Dendritic cell treated with granulocyte-macrophage colony-stimulating factor and Interleukin-4, amounts not matched to agents 40 ng/mL and 50 ng/mL, for 4 days (primary cell): ENCODE measurements at regions not wholly inside any gene's neighbourhood (a gene's known extent, or its start where the extent isn't known, plus 50 kb on each side); places are given as distances from the start of the nearest gene placed in this dataset.

Experiments
- H3K27ac Mint-ChIP-seq: one replicate; pipeline ENCODE4 v1.8.0; 2022; ENCODE audit warnings: mild to moderate bottlenecking, mixed read lengths
- H3K27me3 Mint-ChIP-seq: one replicate; pipeline ENCODE4 v1.8.0; 2022; ENCODE audit warnings: mild to moderate bottlenecking, mixed read lengths
- H3K36me3 Mint-ChIP-seq: one replicate; pipeline ENCODE4 v1.8.0; 2022; ENCODE audit warnings: low read depth, mixed read lengths
- H3K4me1 Mint-ChIP-seq: one replicate; pipeline ENCODE4 v1.8.0; 2022; ENCODE audit warnings: low read depth, mixed read lengths
- H3K4me3 Mint-ChIP-seq: one replicate; pipeline ENCODE4 v1.8.0; 2022; ENCODE audit warnings: mild to moderate bottlenecking, moderate library complexity, mixed read lengths
- H3K9me3 Mint-ChIP-seq: one replicate; pipeline ENCODE4 v1.8.0; 2022; ENCODE audit warnings: mixed read lengths
- intact Hi-C: fragments of 100-400 bp; cut with micrococcal nuclease; formaldehyde crosslinking; loops from one replicate; pipeline ENCODE4 v1.15.0; 2022

DNA sequence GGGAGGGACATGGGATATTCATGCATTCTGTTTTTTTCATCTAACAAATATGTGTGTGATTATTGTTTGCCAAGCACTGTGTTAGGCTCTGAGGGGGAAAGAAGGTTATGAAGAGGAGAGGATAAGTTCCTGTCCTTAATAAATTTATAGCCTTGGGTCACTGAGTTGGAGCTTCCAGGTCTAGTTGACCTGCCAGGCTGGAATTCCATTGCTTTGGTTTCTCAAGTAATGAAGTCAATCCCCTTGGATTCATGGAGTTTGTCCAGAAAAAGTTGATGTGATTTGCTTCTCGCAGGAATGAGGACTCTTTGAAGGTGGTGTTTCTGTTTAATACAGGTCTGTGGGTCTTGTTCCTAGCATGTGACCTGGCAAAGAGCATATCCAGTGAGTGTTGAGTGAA lies 156.2 kb downstream of the ADAMTS15 start:
- Mint-ChIP-seq H3K27ac (no peak overlapping the region), H3K4me3 (no peak overlapping the region), H3K36me3 (no peaks in the 10 kb centered on the region), H3K4me1 (peaks cover 16% of the 10 kb centered on the region), H3K27me3 (peaks cover 6% of the 10 kb centered on the region), H3K9me3 (no peaks in the 10 kb centered on the region)
- intact Hi-C loops: no loop called here

DNA sequence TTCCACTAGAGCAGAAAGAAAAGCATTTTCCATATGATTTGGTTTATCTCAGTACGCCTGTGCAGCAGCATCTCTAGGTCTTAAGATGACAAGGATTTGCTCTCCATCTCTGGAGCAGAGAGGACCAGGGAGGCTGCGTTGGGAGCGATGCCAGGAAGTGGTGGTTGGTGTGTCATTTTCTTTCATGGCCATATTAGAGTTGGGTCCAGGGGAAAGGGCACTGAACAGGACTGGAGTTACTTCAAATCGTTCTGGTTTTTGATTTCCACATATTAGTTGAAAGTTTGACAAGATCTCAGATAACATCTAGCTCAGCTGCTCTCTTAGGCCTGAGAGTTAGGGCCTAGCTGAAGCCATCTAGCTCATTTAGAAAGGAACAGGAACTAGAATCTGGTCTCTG lies 157.7 kb downstream of the ADAMTS15 start:
- Mint-ChIP-seq H3K4me3 (no peak overlapping the region), H3K4me1 (peaks cover 8% of the 10 kb centered on the region), H3K36me3 (no peaks in the 10 kb centered on the region), H3K27me3 (peaks cover 6% of the 10 kb centered on the region), H3K9me3 (no peaks in the 10 kb centered on the region), H3K27ac (no peak overlapping the region)
- intact Hi-C loops: no loop called here

DNA sequence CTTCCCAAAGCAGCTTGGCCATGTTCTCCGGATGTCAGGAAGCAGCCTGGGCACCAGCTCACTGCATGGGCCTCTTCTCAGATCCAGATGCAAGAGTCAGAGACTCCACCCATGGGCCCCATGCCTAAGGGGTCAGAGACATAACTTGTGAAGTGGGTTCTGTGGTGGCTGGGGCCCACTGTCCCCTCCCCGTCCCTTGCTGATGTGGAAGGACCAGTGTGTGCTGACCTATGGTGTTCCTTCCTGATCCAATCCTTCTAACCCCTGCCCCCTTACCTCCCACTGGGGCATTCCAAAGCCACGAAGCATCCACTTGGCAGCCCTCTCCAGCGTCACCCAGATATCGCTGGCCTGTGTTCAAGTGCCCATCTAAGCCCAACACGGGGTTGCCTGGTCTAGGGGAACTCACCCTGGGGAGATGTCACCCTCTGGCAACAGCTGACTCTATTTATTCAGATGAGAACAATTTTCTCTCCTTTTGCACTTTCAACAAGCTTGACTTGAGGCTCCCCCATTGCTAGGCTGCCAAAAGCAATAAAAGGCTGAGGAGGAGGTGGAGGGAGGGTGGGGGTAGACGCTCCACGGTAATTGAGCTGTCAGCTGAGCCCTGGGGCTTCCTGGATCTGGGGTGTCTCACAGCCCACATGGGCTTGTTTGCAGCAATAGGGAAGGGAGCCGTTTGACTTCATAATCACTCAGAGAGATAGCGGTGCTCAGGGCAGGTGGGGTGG lies 158.5 kb downstream of the ADAMTS15 start:
- Mint-ChIP-seq H3K27ac (no peak overlapping the region), H3K4me3 (no peak overlapping the region), H3K36me3 (no peaks in the 10 kb centered on the region), H3K27me3 (peaks cover 6% of the 10 kb centered on the region), H3K9me3 (no peaks in the 10 kb centered on the region), H3K4me1 (peaks cover 5% of the 10 kb centered on the region)
- intact Hi-C loops: no loop called here

DNA sequence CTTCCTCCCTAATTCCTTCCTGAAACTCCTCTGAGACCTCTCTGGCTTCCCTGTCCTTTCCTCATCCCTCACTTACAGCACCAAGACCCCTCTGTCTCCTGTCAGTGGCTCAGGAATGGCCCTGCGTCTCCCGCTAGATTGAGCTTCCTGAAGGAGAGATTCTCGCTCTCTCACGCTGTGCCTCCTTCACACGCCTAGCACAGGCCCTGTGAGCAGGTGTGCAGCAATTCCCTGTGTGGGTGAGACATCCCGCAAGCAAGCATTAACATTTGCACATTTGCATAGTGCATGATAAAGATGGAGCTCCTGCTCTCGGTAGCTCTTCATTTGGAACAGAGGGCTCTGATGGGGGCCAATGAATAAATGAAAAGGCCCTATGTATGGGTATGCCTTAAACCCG lies 159.8 kb downstream of the ADAMTS15 start:
- Mint-ChIP-seq H3K27me3 (peaks cover 6% of the 10 kb centered on the region), H3K4me1 (peaks cover 13% of the 10 kb centered on the region), H3K4me3 (no peak overlapping the region), H3K27ac (no peak overlapping the region), H3K36me3 (no peaks in the 10 kb centered on the region), H3K9me3 (no peaks in the 10 kb centered on the region)
- intact Hi-C loops: no loop called here

DNA sequence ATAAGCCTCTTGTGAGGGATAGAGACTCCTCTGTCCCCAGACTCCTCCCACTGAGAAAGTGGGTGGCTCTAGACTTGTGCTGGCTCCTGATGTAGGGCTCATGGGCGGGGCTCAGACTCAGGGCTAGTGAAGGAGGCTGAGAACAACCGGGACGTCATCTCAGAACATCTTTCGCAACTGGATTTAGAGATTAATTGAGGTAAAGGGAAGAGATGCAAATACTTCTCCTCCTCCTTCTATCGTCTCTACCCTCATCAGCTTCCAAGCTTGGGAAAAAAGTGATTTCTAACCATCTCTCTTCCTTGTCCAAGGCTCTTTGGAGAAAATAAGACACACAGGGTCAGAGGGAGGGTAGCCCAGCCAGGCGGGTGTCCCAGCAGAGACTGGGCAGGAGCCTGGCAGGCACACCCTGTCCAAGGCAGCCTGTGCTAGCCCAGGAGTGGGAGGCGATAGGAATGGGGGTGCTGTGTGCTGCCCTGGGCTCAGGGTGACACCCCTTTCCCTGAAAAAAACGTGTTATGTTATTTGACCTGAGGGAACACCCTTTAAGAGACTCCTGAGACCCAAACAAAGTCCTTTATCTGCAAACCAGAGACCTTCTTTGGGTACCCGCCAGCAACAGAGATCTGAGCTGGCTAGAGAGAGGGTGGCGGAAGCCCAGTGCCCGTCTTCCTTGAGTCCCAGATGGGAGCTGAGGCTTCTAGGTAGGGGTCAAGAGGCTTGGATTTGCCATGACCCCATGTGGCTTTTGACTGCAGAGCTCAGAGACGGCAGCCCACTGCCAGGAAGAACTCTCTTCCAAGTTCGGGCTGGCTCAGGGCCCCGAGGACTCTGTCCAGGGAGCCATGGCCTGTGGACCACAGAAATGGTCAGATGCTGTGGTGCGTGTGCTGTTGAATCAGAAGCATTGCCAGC lies 160.9 kb downstream of the ADAMTS15 start:
- H3K4me1 Mint-ChIP-seq: peaks cover 13% of the 10 kb centered on the region
- no peak overlapping the region for H3K27ac Mint-ChIP-seq
- H3K4me3 Mint-ChIP-seq: no peak overlapping the region
- H3K36me3 Mint-ChIP-seq: no peaks in the 10 kb centered on the region
- intact Hi-C loops: no loop called here
- H3K27me3 Mint-ChIP-seq: peaks cover 6% of the 10 kb centered on the region
- no peaks in the 10 kb centered on the region for H3K9me3 Mint-ChIP-seq

DNA sequence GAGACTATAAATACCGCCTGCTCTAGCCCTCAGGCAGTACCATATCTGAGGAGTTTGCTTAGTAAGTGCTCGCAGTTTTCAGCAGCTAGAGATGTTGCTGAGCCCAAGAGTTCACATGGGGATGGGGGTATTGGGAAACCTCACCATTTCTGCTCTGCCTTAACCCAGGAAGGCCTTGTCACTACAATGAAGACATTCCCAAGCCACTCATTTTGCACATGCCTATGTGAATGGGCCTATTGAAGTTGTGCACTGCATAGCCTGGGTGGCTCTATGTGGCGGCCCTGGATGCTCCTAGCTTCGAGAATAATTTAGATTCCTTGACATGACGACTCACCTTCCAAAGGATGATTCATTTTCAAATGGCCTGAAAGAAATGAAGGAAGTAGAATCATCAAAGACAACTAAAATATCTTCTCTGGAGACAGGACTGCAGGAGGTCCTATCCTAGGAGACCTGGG lies 163.4 kb downstream of the ADAMTS15 start:
- Mint-ChIP-seq H3K36me3 (no peaks in the 10 kb centered on the region), H3K27me3 (peaks cover 4% of the 10 kb centered on the region), H3K27ac (no peak overlapping the region), H3K4me3 (no peak overlapping the region), H3K4me1 (peaks cover 13% of the 10 kb centered on the region), H3K9me3 (no peaks in the 10 kb centered on the region)
- intact Hi-C loops: no loop called here

DNA sequence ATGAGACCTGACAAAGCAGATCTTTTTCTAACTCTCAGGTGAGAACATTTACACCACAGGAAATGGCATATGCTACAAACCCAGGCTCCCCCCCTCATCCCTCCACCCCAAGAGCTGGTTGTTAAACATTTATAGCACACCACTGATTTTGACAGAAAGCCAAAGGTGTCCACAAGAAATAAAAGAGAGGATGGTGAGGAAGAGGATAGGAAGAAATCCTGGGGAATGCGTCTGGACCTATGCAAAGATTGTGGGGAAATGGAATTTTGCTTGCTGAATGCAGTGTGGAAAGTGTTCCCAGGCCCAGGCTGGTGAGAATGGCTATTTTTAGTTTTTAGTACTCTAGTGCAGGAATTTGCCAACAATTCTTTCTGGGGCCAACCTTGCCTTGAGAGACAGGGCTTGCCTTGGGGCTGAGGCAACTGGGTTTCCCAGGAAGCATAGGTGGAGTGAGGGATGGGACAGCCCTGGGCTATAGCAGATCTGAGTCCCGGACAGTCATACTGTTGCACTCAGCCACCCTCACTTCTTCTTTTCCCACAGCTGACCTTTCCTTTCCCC lies 163.9 kb downstream of the ADAMTS15 start:
- Mint-ChIP-seq H3K9me3 (no peaks in the 10 kb centered on the region), H3K4me3 (no peak overlapping the region), H3K4me1 (peaks cover 13% of the 10 kb centered on the region), H3K36me3 (no peaks in the 10 kb centered on the region), H3K27me3 (peaks cover 4% of the 10 kb centered on the region), H3K27ac (no peak overlapping the region)
- intact Hi-C loops: no loop called here

DNA sequence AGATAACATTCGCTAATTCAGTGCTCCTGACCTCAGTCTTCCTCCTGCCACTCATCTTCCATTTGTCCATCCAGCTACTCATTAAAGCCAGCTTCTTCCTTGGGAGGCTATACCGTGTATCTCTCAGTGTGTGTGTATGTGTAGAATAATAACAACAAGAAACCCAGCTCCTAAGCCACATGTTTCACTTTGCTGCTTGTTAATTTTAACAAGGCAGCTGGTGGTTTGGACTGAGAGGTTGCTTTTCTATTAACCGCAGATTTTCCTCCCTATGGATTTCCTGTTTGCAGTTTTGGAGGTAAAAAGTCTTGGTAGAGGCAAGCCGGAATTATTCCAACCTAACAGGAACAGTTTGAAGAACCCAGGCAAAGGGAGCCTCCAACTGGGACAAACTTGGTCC lies 165.0 kb downstream of the ADAMTS15 start:
- H3K36me3 Mint-ChIP-seq: no peaks in the 10 kb centered on the region
- no peak overlapping the region for H3K4me3 Mint-ChIP-seq
- no peaks in the 10 kb centered on the region for H3K9me3 Mint-ChIP-seq
- intact Hi-C loops: no loop called here
- H3K4me1 Mint-ChIP-seq: peaks cover 13% of the 10 kb centered on the region
- no peak overlapping the region for H3K27ac Mint-ChIP-seq
- no peaks in the 10 kb centered on the region for H3K27me3 Mint-ChIP-seq

DNA sequence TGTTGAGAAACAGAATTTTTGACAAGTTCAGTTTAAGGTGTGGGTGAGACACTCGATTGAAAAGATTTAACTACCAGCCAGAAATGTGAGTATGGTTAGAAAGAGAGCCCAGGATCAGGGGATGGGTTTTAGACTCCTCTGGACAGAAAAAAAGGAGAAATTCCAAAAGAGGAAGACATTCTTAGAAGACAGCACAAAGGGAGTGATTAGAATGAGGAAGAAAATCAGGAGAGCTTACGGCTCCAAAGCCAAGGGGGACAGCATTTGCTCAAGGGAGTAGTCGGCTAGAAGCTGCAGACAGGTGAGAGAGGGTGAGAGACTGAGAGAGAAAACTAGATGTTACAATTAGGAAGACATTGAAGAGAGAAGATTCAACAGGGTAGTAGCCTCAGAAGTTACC lies 166.1 kb downstream of the ADAMTS15 start:
- intact Hi-C loops: no loop called here
- Mint-ChIP-seq H3K27me3 (peaks cover 2% of the 10 kb centered on the region), H3K27ac (no peak overlapping the region)

DNA sequence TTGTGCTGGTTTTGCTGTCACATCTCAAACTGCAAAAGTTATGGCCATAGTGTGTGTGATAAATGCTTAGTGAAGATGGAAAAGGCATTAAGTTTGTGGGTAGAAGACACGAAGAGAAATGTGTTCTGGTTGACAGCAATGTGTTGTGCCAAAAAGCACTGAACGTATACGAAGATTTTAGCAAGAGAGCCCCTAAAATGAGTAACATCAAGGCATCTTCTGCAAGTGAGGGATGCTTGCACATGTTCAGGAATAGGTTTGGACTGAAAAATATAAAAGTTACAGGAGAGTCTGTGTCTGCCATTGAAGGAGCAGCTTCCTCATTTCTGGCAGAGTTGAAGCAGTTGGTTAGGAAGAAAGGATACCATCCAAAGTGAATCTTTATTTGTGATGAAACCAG lies 167.1 kb downstream of the ADAMTS15 start:
- intact Hi-C loops: no loop called here
- no peaks in the 10 kb centered on the region for H3K36me3 Mint-ChIP-seq
- H3K4me1 Mint-ChIP-seq: peaks cover 7% of the 10 kb centered on the region

More for the DNA sequence above, 166.1 kb downstream of the ADAMTS15 start:
- Mint-ChIP-seq H3K4me3 (no peak overlapping the region), H3K4me1 (peaks cover 7% of the 10 kb centered on the region), H3K36me3 (no peaks in the 10 kb centered on the region), H3K9me3 (no peaks in the 10 kb centered on the region)

DNA sequence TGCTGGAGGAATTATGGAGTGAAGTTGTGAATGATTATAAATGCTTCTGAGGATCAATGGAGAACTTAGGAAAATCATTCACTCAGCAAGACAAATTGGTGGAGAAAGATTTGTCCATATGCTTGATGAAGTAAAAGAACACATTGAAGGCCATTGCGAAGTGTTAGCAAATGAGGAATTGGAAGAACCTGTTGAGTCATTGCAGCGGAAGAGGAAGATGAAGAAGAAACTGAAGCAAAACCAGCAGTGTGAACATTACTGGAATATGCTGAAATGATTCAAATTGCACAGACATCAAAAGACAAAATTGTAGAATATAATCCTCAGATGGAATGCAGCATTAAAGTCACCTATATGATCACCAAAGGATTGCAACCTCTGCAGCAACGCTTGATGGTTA lies 168.1 kb downstream of the ADAMTS15 start:
- Mint-ChIP-seq H3K36me3 (no peaks in the 10 kb centered on the region), H3K4me3 (no peak overlapping the region), H3K9me3 (no peaks in the 10 kb centered on the region), H3K27ac (no peak overlapping the region), H3K27me3 (peaks cover 7% of the 10 kb centered on the region), H3K4me1 (peaks cover 7% of the 10 kb centered on the region)
- intact Hi-C loops: no loop called here

More for the DNA sequence above, 167.1 kb downstream of the ADAMTS15 start:
- no peak overlapping the region for H3K4me3 Mint-ChIP-seq
- H3K27me3 Mint-ChIP-seq: peaks cover 3% of the 10 kb centered on the region
- H3K9me3 Mint-ChIP-seq: no peaks in the 10 kb centered on the region
- H3K27ac Mint-ChIP-seq: no peak overlapping the region

DNA sequence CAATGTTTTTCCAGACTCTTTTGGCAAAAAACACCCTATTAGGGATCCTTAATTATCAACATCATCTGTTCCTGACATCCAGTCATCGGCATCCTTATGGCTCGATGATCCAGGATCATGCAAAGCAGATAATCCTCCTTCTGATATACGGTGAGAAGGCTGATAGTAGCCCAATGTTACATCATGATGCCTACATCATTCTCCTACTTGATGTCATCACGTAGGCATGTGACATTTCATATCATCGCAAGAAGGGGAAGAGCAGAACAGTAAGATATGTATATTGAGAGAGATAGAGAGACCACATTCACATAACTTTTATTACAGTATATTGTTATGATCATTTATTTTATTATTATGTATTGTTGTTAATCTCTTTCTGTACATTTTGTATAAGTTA lies 168.6 kb downstream of the ADAMTS15 start:
- Mint-ChIP-seq H3K4me1 (peaks cover 7% of the 10 kb centered on the region), H3K27me3 (peaks cover 11% of the 10 kb centered on the region), H3K9me3 (no peaks in the 10 kb centered on the region), H3K27ac (no peak overlapping the region), H3K4me3 (no peak overlapping the region), H3K36me3 (no peaks in the 10 kb centered on the region)
- intact Hi-C loops: no loop called here

DNA sequence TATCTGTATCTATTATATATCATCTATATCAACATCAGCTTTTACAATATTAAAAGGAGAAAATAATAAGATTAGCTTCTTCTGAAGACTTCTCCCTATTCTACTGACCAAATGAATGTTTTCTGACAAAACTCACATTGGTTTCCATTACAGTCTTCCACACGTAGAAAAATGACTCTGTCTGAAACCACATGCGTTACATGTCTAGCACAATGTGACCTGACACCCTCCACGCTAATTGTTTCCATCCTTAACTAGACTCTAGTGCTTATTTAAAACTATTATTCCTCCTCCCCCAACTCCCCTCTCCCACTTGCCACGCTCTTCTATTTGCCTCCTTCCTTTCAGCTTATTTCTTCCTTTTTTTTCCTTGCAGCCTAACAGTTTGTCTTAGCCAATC lies 172.1 kb downstream of the ADAMTS15 start:
- Mint-ChIP-seq H3K27ac (no peak overlapping the region), H3K4me1 (no peaks in the 10 kb centered on the region)

DNA sequence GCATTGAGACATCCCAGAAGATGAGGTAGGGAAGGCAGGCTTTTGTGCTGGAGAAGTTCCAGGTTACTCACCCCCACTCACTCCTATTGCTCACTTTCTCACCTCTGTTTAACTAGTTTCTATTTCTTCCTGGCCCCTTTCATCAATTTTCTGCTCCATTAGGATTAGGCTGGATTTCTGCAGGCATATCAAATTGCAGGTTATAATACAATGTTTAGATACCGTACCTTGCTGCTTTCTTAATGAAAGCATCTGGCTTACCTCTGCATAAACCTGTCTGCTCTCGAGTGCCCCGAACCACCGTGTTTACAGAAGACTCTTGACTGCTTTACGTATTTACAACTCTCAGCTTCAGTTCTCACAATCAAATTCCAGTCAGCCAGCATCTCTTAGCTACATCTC lies 173.7 kb downstream of the ADAMTS15 start:
- Mint-ChIP-seq H3K27ac (no peak overlapping the region), H3K36me3 (no peaks in the 10 kb centered on the region), H3K4me1 (no peaks in the 10 kb centered on the region), H3K4me3 (no peak overlapping the region), H3K9me3 (no peaks in the 10 kb centered on the region), H3K27me3 (peaks cover 18% of the 10 kb centered on the region)
- intact Hi-C loops: no loop called here

More for the DNA sequence above, 172.1 kb downstream of the ADAMTS15 start:
- H3K36me3 Mint-ChIP-seq: no peaks in the 10 kb centered on the region
- H3K4me3 Mint-ChIP-seq: no peak overlapping the region
- peaks cover 18% of the 10 kb centered on the region for H3K27me3 Mint-ChIP-seq
- intact Hi-C loops: no loop called here
- no peaks in the 10 kb centered on the region for H3K9me3 Mint-ChIP-seq
